ENCODE measurements at regions not wholly inside any gene's neighbourhood (a gene's known extent, or its start where the extent isn't known, plus 50 kb on each side); places are given as distances from the start of the nearest gene placed in this dataset.
"Not testable (repeated sequence)": the region's sequence is repeated elsewhere in the genome, so short reads cannot be mapped to it uniquely, and the experiment has no call there.

DNA sequence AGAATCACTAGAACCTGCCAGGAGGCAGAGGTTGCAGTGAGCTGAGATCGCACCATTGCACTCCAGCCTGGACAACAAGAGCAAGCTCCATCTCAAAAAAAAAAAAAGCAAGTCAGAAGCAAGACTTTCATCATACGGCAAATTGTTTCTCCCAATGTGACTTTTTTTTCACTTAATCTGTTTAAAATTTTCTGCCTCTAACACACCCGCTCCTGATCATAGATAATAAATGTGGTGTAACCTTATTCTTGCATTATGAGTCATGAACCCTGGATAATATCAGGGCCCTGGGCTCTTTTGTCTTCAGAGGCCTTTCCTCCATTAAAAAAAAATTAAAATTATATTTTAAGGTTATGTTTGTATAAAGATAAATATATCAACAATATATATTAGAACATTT, 111.4 kb upstream of the JCAD start:
- DNase-seq (ENCODE audit: low spot score): peak; percentile 31

DNA sequence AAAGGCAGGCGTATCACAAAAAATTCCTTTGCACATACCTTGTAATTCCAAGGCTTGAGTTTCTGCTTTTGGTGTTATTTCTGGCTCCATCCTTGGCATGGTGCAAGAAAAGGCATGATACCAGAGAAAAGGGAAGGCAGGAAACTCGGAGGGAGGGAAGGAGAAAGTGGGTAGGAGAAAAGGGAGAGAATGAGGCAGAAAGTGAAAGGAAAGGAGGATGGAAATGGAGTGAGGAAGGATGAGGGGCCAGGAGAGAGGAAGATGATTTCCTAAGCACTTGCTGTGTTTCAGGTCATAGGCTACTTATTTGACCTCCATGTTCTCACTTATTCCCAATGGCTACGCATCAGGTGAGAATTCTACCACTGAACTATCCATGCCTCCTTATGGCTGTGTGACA, 110.8 kb upstream of the JCAD start:
- no peak for DNase-seq (ENCODE audit: low spot score)

DNA sequence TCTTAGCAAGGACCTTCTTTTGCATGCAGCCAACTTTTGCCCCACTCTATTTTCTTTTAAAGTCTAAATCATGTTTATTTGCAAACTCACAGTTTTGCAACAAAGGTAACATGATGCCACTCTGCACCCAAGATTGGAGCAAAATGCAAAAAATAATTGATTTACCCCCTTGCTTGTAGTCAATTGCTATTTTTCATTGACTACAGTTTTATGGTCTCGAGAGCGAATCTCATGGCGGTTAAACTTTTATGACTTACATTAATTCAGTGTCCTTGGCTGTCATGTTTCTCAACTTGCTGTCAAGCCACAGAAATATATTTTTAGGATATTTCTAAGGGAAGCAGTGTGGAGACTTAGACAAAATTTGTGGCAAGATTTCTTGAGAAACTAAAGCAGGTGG, 110.0 kb upstream of the JCAD start:
- DNase-seq (ENCODE audit: low spot score): no peak

DNA sequence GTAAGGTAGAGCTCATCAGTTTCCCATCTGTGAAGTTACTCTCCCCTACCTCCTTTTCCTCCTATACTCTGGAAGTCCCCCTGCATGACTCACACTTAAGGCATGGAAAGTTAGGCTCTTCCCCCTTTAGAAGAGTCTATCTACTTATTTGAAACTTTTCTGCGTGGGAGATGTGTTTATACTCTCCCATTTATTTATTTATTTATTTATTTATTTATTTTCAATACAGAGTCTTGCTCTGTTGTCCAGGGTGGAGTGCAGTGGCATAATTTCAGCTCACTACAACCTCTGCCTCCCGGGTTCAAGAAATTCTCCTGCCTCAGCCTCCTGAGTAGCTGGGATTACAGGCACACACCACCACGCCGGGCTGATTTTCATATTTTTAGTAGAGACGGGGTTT, 107.5 kb upstream of the JCAD start:
- no peak for DNase-seq (ENCODE audit: low spot score)

DNA sequence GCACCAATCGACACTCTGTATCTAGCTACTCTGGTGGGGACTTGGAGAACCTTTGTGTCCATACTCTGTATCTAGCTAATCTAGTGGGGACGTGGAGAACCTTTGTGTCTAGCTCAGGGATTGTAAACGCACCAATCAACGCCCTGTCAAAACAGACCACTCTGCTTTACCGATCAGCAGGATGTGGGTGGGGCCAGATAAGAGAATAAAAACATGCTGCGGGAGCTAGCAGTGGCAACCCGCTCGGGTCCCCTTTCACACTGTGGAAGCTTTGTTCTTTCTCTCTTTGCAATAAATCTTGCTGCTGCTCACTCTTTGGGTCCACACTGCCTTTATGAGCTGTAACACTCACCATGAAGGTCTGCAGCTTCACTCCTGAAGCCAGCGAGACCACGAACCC, 104.0 kb upstream of the JCAD start:
- DNase-seq (ENCODE audit: low spot score): not testable (repeated sequence)

DNA sequence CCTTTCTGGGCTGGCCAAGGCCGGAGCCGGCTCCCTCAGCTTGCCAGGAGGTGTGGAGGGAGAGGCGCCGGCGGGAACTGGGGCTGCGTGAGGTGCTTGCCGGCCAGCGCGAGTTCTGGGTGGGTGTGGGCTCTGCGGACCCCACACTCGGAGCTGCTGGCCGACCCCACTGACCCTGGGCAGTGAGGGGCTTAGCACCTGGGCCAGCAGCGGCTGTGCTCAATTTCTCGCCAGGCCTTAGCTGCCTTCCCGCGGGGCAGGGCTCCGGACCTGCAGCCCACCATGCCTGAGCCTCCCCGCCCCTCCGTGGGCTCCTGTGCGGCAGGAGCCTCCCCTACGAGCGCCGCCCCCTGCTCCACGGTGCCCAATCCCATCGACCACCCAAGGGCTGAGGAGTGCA, 103.4 kb upstream of the JCAD start:
- DNase-seq (ENCODE audit: low spot score): not testable (repeated sequence)

DNA sequence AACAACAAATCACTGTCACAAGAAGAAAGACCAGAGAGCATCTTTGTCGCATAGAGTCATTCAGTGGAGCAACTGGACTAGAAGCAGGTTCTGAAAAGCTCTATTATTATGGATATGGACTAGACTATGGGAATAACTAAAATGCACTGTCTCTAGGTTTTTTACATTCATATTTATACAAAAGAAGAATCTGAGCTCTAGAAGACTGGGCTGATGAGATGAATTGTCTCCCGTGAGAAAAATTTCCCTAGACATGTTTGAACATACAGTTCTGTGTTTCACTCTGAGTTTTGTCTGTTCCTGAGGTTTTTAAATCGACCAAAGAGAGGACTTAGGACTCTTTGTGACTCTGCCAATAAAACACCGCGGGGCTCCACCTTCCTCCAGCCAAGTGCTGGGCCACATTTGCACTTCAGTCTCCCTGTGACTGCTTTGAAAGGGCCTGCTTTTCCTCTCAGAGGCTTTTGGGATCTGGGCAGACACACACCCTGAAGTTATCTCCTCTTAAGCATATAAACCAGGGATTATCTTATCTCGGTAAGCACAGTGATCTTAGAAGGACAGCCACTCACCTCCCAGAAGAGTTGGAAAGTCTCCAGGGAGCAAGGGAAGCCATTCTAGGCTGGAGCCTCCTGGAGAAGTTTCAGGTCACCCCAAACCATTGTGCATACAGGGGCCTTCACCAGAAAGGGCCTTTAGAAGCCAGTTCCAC, 101.0 kb upstream of the JCAD start:
- no peak for DNase-seq (ENCODE audit: low spot score)

DNA sequence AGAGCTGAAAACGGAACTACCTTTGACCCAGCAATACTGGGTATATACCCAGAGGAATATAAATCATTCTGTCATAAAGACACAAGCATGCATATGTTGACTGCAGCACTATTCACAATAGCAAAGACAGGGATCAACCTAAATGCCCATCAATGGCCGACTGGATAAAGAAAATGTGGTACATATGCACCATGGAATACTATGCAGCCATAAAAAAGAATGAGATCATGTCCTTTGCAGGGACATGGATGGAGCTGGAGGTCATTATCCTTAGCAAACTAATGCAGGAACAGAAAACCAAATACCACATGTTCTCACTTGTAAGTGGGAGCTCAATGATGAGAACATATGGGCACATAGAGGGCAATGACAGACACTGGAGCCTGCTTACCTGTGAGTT, 100.2 kb upstream of the JCAD start:
- not testable (repeated sequence) for DNase-seq (ENCODE audit: low spot score)

DNA sequence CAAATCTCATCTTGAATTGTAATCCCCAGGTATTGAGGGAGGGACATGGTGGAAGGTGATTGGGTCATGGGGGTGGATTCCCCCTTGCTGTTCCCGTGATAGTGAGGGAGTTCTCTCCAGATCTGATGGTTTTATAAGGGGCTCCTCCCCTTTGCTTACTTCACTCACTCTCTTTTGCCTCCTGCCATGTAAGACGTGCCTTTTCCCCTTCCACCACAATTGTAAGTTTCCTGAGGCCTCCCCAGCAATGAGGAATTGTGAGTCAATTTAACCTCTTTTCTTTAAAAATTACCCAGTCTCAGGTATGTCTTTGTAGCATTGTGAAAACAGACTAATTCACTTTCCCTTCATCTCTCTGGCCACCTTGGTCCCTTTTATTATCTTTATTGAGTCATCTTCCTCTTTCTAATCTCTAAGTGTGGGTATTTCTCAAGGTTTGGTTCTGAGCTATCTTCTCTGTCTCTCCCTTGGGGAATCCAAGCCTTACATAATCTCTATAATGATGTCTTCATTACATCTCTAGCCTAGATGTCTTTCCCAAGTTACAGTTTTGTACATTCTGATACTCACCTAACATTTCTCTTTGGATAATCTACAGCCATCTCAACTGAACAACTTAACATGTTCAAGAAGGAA, 99.1 kb upstream of the JCAD start:
- no peak for DNase-seq (ENCODE audit: low spot score)

DNA sequence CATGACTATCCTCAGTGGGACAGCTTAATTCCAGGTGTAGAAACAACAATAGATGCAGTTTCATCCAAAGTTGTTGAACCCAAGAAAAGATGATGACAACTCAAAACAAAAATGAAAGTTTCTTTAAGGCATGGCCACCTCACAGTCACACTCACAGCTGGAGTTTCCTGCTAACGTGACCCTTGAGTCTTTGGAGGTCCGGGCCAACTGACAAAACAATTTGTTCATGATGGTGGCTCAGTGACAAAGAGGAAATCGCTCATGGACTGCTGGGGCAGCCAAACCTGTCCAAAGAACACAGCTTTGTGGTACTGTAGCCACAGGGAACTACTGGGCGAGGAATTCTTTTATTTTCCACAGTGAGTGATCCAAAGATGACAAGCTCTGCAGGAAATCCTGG, 96.0 kb upstream of the JCAD start:
- DNase-seq (ENCODE audit: low spot score): no peak

DNA sequence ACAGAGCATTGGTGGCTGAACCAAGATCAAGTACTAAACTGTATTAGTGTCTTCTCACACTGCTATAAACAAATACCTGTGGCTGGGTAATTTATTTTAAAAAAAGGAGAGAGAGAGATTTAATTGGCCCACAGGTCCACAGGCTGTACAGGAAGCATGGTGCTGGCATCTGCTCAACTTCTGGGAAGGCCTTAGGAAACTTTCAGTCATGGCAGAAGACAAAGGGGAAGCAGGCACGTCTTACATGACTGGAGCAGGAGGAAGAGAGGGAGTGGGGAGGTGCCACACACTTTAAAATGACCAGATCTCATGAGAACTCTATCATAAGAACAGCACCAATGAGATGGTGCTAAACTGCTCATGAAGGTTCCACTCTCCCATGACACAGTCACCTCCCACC, 95.2 kb upstream of the JCAD start:
- no peak for DNase-seq (ENCODE audit: low spot score)

DNA sequence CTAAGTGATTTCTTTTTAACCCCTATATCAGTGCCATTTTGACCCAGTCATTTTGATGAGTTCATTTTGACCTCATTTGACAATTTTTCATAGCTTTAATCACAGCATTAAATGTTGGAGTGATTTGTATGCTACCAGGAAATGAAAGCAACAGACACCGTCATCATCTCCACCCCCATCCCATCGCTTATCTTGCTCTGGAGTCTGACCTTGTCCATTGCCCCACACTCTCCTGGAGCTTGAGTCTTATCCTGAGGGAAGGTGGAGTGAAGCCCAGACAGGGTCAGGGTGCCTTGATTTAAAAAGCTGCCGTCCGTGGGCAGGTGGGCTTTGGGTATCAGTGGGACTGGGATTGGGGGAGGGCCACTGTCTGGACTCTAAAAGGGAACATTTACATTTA, 94.7 kb upstream of the JCAD start:
- no peak for DNase-seq (ENCODE audit: low spot score)

DNA sequence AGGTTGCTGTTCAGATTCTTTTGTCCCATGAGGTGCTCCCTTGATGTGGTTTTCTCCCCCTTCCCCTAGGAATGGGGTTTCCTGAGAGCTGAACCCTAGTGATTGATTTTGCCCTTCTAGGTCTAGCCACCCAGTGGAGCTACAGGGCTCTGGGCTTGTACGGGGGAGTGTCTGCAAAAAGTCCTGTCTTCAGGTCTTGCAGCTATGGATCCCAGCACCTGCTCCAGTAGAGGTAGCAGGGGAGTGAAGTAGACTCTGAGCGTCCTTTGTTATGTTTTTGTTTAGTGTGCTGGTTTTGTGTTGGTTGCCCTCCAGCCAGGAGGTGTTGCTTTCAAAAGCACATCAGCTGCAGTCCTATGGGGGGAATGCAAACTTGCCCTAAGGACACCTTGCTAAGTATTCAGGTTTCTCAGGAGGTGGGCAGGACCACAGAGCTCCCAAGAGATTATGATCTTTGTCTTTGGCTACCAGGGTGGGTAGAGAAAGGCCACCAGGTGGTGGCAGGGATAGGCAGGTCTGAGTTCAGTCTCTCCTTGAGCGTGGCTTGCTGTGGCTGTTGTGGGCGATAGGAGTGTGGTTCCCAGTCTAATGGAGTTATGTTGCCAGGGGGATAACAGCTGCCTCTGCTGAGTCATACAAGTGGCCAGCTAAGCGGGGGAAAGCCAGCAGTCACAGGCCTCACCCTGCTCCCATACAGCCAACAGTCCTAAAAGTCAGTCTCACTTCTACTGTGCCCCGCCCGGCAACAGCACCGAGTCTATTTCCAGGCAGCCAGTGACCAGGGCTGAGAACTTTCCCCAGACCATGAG, 92.4 kb upstream of the JCAD start:
- DNase-seq (ENCODE audit: low spot score): peak; percentile 90

DNA sequence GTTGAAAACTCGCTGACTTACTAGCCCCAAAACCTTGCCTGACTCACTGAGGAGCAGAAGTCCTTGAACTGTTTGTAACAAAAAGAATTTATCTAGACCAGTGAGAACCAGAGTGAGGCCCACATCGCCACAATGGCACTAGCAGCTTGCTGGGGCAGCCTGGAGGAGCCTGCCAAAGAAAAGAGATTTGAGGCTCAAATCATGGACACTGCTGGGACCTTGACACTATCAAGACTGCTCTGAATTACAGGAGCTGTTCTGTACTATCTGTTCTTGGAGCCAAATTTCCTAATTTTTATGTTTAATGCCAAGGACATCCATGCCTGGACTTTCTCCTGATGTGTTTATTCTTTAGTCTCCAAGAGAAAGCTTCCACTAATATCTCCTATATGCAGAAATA, 82.0 kb upstream of the JCAD start:
- no peak for DNase-seq (ENCODE audit: low spot score)

DNA sequence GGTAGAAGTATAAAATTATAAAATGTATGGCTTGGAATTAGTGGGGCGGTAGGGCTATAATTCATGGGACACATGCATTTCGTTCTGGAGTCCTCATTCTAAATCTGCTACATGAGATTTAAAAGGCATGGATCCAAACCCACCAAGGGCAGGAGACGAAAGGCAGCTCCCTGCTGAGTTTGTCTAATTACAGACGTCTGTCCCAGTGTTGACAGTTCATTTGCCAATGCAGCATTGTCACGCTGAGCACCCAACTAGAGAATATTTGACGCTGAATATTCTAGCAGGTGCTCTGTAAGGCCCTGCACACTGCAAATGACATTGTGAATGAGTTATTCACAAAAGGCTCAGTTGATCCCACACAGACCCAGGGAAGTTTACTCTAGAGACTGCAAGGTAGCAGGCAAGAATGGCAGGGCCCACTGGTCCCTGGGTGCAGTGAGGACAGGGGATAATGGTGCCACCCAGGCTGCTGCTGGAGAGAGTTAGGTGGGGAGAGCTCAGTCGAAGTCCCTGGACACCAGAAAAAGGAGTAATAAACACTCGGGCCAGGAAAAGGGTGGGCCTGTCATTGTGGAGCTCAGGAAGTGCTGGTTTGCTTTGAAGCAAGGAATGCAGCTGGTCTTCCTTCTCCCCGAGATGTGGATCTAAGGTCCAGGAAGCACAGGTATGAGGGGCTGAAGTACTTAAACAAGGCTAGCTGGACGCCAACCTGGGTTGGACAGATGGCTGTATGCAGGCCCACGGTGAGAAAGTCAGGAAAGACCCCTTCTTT, 75.0 kb upstream of the JCAD start:
- DNase-seq (ENCODE audit: low spot score): no peak

DNA sequence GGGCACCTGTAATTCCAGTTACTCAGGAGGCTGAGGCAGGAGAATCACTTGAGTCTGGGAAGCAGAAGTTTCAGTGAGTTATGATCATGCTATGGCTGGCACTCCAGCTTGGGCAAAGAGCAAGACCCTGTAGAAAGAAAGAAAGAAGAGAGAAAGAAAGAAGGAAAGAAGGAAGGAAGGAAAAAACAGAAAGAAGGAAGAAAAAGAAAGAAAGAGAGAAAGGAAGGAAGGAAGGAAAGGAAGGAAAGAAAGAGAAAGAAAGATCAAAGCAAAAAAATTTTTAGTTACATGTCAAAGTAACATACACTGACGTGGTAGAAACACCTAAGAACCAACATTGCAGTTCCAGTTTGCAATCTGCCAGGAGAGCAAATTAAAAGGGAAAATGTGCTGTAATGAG, 73.8 kb upstream of the JCAD start:
- no peak for DNase-seq (ENCODE audit: low spot score)

DNA sequence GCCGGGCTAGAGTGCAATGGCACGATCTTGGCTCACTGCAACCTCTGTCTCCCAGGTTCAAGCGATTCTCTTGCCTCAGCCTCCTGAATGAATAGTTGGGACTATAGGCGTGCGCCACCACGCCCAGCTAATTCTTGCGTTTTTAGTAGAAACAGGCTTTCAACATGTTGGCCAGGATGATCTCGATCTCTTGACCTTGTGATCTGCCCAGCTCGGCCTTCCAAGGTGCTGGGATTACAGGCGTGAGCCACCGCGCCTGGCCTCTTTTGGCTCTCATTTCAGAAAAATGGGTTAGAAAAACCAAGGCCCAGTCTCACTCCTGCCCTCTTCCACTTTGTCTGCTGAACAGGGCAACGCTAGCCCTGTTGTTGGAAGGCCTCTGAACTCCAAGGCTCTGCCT, 72.0 kb upstream of the JCAD start:
- DNase-seq (ENCODE audit: low spot score): not testable (repeated sequence)

DNA sequence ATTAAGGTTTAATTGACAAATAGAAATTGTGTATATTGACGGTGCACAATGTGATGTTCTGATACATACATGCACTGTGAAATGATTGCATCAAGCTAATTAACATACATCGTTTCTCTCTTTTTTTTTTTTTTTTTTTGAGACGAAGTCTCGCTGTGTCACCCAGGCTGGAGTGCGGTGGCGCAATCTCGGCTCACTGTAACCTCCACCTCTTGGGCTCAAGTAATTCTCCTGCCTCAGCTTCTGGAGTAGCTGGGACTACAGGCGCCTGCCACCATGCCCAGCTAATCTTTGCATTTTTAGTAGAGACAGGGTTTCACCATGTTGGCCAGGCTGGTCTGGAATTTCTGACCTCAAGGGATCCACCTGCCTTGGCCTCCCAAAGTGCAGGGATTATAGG, 69.9 kb upstream of the JCAD start:
- not testable (repeated sequence) for DNase-seq (ENCODE audit: low spot score)

DNA sequence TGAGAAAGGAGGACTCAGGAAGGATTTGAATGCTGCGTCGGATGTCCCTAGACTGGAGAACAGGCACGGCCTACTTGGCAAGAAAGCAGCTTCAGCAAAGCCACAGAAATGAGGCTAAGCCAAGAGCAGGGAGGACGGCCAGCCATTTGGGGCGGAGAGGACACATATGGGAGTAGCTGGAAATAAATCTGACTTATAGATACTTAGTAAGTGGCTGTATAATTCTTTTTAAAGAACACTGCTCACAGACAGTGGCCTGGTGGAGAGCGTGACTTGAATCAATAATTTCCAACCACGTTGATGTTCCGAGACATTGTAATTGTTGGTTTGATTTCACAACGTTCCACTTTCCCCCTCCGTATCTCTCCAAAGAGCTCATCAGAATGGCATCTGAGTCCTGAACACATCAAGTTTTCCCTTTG, 67.7 kb upstream of the JCAD start:
- DNase-seq (ENCODE audit: low spot score): peak; percentile 86

DNA sequence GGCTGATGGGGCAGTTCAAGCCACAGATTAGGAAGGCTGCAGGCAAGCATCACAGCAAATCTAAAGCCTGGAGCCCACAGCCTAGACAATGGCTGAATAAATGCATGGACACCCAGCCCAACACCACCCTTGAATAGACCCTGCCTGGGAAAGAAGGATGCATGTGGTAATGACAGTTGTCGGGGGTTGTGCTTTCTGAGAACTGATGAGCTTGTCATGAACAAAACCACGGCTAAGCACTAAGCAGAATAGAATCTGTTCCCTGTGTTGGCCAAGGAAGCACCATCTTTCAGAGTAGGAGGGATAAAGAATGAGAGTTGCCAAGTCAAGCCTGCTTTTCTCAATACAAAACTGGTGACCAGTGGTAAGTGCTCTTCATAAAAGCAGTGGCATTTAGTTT, 66.1 kb upstream of the JCAD start:
- no peak for DNase-seq (ENCODE audit: low spot score)

DNA sequence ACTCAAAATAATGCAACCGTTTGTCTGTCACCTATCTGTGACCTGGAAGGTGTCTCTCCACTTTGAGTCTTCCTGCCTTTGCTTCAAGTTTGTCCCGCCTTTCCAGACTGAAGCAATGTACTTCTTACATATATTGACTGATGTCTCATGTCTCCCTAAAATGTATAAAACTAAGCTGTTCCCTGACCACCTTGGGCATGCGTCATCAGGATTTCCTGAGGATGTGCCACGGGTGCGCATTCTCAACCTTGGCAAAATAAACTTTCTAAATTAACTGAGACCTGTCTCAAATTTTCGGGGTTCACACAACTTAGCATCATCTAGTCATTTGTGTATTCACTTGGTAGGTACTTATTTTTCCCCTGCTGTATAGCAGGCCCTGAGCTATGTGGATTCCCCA, 65.3 kb upstream of the JCAD start:
- DNase-seq (ENCODE audit: low spot score): no peak

DNA sequence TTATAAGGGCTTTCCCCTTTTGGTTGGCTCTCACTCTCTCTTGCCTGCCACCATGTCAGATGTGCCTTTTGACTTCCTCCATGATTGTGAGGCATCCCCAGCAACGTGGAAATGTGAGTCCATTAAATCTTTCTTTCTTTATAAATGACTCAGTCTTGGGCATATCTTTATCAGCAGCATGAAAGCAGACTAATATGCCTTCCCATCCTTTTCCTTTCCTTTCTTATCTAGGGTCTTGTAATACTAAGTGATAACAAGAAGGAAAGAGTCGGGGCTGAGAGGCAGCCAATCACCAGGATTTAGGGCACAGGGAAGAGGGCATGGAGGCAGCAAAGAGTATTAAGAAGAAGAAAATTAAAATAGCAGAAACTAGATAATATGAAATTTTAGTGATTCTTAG, 62.0 kb upstream of the JCAD start:
- no peak for DNase-seq (ENCODE audit: low spot score)

DNA sequence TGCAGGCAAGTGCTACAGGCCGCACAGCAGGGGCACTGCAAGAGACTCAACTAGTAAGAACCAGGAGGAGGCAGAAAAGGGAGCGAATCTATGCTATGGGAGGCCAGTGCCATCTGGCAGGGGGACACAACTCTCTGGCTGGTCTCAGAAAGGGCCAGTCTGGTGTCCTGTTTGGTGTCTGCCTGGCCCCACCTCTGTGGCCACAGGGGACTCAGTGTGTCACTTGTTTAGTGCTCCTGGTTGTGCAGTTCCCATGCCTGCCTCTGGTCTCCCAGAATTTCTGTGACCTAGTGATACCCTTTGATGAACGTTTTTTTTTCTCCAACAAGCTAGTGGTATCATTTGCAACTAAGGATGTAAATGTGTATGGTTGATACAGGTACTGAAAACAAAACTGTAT, 59.2 kb upstream of the JCAD start:
- DNase-seq (ENCODE audit: low spot score): no peak

All from AG08395 (cell line).